RPMI8226 (cell line): ENCODE measurements at regions not wholly inside any gene's neighbourhood (a gene's known extent, or its start where the extent isn't known, plus 50 kb on each side); places are given as distances from the start of the nearest gene placed in this dataset.
A peak's percentile ranks its signal among the peaks of the same experiment; 100 is the strongest.
"Not testable (repeated sequence)": the region's sequence is repeated elsewhere in the genome, so short reads cannot be mapped to it uniquely, and the experiment has no call there.

ENCODE experiments used
- DNase-seq: peaks from one replicate; pipeline ENCODE4 v3.0.0-alpha.2; 2015

- DNase-seq = no peak
Measured at GRCh38 chr16:87008664-87009063, 308.5 kb downstream of the C16orf95 start.

GRCh38 chr16:87012954-87013938 is 303.9 kb downstream of the C16orf95 start:
- no peak for DNase-seq

- DNase-seq = no peak
Measured at GRCh38 chr16:87014112-87014511, 303.1 kb downstream of the C16orf95 start.

GRCh38 chr16:87015021-87015420 is 302.2 kb downstream of the C16orf95 start:
- DNase-seq = no peak

GRCh38 chr16:87016046-87017035 is 300.9 kb downstream of the C16orf95 start:
- DNase-seq = no peak

- no peak for DNase-seq
Measured at GRCh38 chr16:87017371-87018012, 299.7 kb downstream of the C16orf95 start.

- DNase-seq = no peak
Measured at GRCh38 chr16:87025676-87026075, 291.5 kb downstream of the C16orf95 start.

GRCh38 chr16:87027056-87027616 is 290.1 kb downstream of the C16orf95 start:
- DNase-seq = no peak

- DNase-seq = no peak
Measured at GRCh38 chr16:87028481-87029320, 288.5 kb downstream of the C16orf95 start.

- no peak for DNase-seq
Measured at GRCh38 chr16:87032554-87032953, 284.6 kb downstream of the C16orf95 start.

- no peak for DNase-seq
Measured at GRCh38 chr16:87033021-87033471, 284.1 kb downstream of the C16orf95 start.

- no peak for DNase-seq
Measured at GRCh38 chr16:87033541-87034300, 283.5 kb downstream of the C16orf95 start.

GRCh38 chr16:87034317-87034716 is 282.9 kb downstream of the C16orf95 start:
- no peak for DNase-seq

- no peak for DNase-seq
Measured at GRCh38 chr16:87035053-87035452, 282.1 kb downstream of the C16orf95 start.

- no peak for DNase-seq
Measured at GRCh38 chr16:87037012-87037411, 280.2 kb downstream of the C16orf95 start.

GRCh38 chr16:87038528-87038927 is 278.7 kb downstream of the C16orf95 start:
- DNase-seq = not testable (repeated sequence)

GRCh38 chr16:87040169-87041117 is 276.7 kb downstream of the C16orf95 start:
- DNase-seq = no peak

GRCh38 chr16:87041286-87041685 is 275.9 kb downstream of the C16orf95 start:
- no peak for DNase-seq

GRCh38 chr16:87042551-87043230 is 274.5 kb downstream of the C16orf95 start:
- peak; percentile 6 for DNase-seq
